ENCODE measurements at regions not wholly inside any gene's neighbourhood (a gene's known extent, or its start where the extent isn't known, plus 50 kb on each side); places are given as distances from the start of the nearest gene placed in this dataset.
A peak's percentile ranks its signal among the peaks of the same experiment; 100 is the strongest.

DNA sequence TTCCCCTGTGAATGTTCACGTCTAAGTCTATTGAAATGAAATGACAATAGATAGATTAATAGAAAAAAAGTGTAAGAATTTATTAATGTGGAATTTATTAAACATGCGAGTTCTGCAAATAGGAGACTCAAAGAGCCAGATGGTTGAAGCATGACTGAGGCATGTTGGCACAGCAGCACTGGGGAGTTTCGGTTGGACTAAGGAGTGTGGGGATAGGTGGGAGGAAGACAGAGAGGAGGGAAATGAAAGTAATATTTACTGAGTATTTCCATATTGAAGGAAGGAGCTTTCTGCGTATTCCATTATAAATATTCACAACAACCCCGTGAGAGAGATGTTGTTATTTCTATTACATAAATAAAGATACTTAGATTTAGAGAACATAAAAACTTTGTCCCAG, 79.5 kb upstream of the ZNF644 start:
- ATAC-seq, result no peak
- H3K27ac ChIP-seq (ENCODE audit: low read depth, low read length), result no peak overlapping the region

DNA sequence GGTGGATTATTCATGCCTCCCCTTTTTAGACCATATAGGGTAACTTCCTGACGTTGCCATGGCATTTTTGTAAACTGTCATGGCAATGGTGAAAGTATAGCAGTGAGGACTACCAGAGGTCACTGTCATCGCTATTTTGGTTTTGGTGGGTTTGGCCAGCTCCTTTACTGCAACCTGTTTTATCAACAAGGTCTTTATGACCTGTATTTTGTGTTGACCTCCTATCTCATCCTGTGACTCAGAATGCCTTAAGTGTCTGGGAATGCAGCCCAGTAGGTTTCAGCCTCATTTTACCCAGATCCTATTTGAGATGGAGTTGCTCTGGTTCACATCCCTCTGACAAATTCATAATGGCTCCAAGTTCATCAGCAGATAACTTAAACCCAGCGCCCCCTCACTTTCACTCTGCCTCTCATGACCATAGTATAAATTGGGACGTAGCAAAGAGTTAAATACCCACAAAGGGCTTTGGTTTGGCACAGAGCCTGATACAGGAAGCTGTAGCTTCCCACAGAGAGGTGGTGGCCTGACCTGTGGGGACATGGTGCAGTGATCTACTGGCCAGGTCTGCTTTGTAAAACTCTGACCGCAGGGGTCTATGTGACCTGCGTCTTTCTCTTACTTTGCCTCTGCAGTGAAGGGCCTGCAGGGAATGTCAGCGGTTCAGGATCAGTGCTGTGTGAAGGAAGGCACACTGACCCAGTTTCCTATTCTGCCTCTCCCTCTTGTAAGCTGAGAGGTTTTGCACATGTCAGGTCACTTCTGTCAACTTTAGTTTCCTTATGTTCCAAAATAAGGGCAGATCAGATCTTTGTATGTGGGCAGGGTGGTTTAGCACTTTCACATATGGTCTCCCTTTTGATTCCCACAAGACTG, 78.1 kb upstream of the ZNF644 start:
- no peak overlapping the region for H3K27ac ChIP-seq (ENCODE audit: low read depth, low read length)
- H3K27me3 ChIP-seq (ENCODE audit: insufficient read depth, low read length), result no peaks in the 10 kb centered on the region
- H3K9me3 ChIP-seq (ENCODE audit: control insufficient read depth in 1 of 2, insufficient read depth in 1 of 2, low read depth in 1 of 2, low read length in 2 of 2), result no peaks in the 10 kb centered on the region
- H3K4me1 ChIP-seq (ENCODE audit: control insufficient read depth in 1 of 2, insufficient read depth in 2 of 2, low read length in 2 of 2), result peaks cover 0 to 19% of the 10 kb centered on the region in 2 experiments; a peak in 3 of 4 replicates
- no peaks in the 10 kb centered on the region for H3K36me3 ChIP-seq (ENCODE audit: control insufficient read depth in 1 of 2, insufficient read depth in 2 of 2, low read length in 2 of 2)
- ATAC-seq (peak; percentile 44), DNase-seq (ENCODE audit: low read depth, low spot score) (no peak)
- no peak overlapping the region for H3K9ac ChIP-seq (ENCODE audit: low read length)
- intact Hi-C loops (cut with micrococcal nuclease), result no loop called here
- peak overlapping the region; percentile 35 for H3K4me2 ChIP-seq (ENCODE audit: low read length)
- H4K20me1 ChIP-seq (ENCODE audit: insufficient read depth), result no peaks in the 10 kb centered on the region
- ChIA-PET POLR2A (no interaction called here), CTCF (no interaction called here), RAD21 (ENCODE audit: low non-redundant PET in 1 of 2, low total read pairs in 2 of 2, uncharacterized antibody in 2 of 2, unreplicated experiment in 2 of 2) (no interaction called here)
- no peaks in the 10 kb centered on the region for H3K79me2 ChIP-seq (ENCODE audit: insufficient read depth, low read length)
- H3K9me2 ChIP-seq (ENCODE audit: insufficient read depth), result no peaks in the 10 kb centered on the region
- no peak overlapping the region for H2AFZ ChIP-seq (ENCODE audit: low read depth, low read length, poor library complexity, severe bottlenecking)
- no peak overlapping the region for H3K4me3 ChIP-seq (replicated peaks in 1 of 2; ENCODE audit: low read depth in 1 of 2, low read length in 2 of 2)
- no TSS peak for BruUV-seq (replicated peaks)
- no peak for TF ChIP-seq RAD21 (IDR thresholded peaks at IDR 0.05; ENCODE audit: low read depth)
- no peak for TF ChIP-seq SRF (IDR thresholded peaks at IDR 0.05; ENCODE audit: low read depth)
- TF ChIP-seq FOSL1 (IDR thresholded peaks at IDR 0.05; ENCODE audit: low read depth), result no peak
- TF ChIP-seq EZH2phosphoT487 (IDR thresholded peaks at IDR 0.05; ENCODE audit: borderline replicate concordance), result no peak
- TF ChIP-seq POLR2A (IDR thresholded peaks at IDR 0.05; ENCODE audit: borderline replicate concordance, extremely low read depth, insufficient read depth, insufficient read length), result no peak
- TF ChIP-seq ZNF274 (IDR thresholded peaks at IDR 0.05; ENCODE audit: low read depth, low read length), result no peak
- TF ChIP-seq, protein P1, sequence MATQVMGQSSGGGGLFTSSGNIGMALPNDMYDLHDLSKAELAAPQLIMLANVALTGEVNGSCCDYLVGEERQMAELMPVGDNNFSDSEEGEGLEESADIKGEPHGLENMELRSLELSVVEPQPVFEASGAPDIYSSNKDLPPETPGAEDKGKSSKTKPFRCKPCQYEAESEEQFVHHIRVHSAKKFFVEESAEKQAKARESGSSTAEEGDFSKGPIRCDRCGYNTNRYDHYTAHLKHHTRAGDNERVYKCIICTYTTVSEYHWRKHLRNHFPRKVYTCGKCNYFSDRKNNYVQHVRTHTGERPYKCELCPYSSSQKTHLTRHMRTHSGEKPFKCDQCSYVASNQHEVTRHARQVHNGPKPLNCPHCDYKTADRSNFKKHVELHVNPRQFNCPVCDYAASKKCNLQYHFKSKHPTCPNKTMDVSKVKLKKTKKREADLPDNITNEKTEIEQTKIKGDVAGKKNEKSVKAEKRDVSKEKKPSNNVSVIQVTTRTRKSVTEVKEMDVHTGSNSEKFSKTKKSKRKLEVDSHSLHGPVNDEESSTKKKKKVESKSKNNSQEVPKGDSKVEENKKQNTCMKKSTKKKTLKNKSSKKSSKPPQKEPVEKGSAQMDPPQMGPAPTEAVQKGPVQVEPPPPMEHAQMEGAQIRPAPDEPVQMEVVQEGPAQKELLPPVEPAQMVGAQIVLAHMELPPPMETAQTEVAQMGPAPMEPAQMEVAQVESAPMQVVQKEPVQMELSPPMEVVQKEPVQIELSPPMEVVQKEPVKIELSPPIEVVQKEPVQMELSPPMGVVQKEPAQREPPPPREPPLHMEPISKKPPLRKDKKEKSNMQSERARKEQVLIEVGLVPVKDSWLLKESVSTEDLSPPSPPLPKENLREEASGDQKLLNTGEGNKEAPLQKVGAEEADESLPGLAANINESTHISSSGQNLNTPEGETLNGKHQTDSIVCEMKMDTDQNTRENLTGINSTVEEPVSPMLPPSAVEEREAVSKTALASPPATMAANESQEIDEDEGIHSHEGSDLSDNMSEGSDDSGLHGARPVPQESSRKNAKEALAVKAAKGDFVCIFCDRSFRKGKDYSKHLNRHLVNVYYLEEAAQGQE (IDR thresholded peaks at IDR 0.05; ENCODE audit: low read depth), result no peak
- TF ChIP-seq, protein P2, sequence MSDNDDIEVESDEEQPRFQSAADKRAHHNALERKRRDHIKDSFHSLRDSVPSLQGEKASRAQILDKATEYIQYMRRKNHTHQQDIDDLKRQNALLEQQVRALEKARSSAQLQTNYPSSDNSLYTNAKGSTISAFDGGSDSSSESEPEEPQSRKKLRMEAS (IDR thresholded peaks at IDR 0.05), result no peak
- TF ChIP-seq CBX3 (IDR thresholded peaks at IDR 0.05; ENCODE audit: low read depth), result no peak
- TF ChIP-seq, protein P3, sequence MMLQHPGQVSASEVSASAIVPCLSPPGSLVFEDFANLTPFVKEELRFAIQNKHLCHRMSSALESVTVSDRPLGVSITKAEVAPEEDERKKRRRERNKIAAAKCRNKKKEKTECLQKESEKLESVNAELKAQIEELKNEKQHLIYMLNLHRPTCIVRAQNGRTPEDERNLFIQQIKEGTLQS (IDR thresholded peaks at IDR 0.05), result no peak
- no peak for TF ChIP-seq JUND (IDR thresholded peaks at IDR 0.05)
- no peak for TF ChIP-seq CEBPB (IDR thresholded peaks at IDR 0.05; ENCODE audit: low read depth)

More for the DNA sequence above, 79.5 kb upstream of the ZNF644 start:
- Histone ChIP-seq H3K9me2 (ENCODE audit: insufficient read depth) (no peaks in the 10 kb centered on the region), H3K4me3 (replicated peaks in 1 of 2; ENCODE audit: low read depth in 1 of 2, low read length in 2 of 2) (no peak overlapping the region), H3K27me3 (ENCODE audit: insufficient read depth, low read length) (no peaks in the 10 kb centered on the region), H4K20me1 (ENCODE audit: insufficient read depth) (no peaks in the 10 kb centered on the region), H3K4me1 (ENCODE audit: control insufficient read depth in 1 of 2, insufficient read depth in 2 of 2, low read length in 2 of 2) (peaks cover 0 to 19% of the 10 kb centered on the region in 2 experiments; a peak in 3 of 4 replicates), H2AFZ (ENCODE audit: low read depth, low read length, poor library complexity, severe bottlenecking) (no peak overlapping the region), H3K36me3 (ENCODE audit: control insufficient read depth in 1 of 2, insufficient read depth in 2 of 2, low read length in 2 of 2) (no peaks in the 10 kb centered on the region), H3K9me3 (ENCODE audit: control insufficient read depth in 1 of 2, insufficient read depth in 1 of 2, low read depth in 1 of 2, low read length in 2 of 2) (no peaks in the 10 kb centered on the region), H3K79me2 (ENCODE audit: insufficient read depth, low read length) (no peaks in the 10 kb centered on the region), H3K9ac (ENCODE audit: low read length) (no peak overlapping the region), H3K4me2 (ENCODE audit: low read length) (no peak overlapping the region)
- CTCF ChIA-PET, result no interaction called here
- POLR2A ChIA-PET, result no interaction called here
- DNase-seq (ENCODE audit: low read depth, low spot score), result no peak
- BruUV-seq (replicated peaks), result no TSS peak
- RAD21 ChIA-PET (ENCODE audit: low non-redundant PET in 1 of 2, low total read pairs in 2 of 2, uncharacterized antibody in 2 of 2, unreplicated experiment in 2 of 2), result no interaction called here
- TF ChIP-seq, protein P2 (IDR thresholded peaks at IDR 0.05), result no peak
- no peak for TF ChIP-seq YY1 (IDR thresholded peaks at IDR 0.05; ENCODE audit: extremely low read depth, insufficient replicate concordance, low read depth, low read length)
- TF ChIP-seq, protein P3 (IDR thresholded peaks at IDR 0.05), result no peak
- TF ChIP-seq TCF7L2 (IDR thresholded peaks at IDR 0.05; ENCODE audit: borderline replicate concordance, extremely low read depth, insufficient read depth, insufficient read length), result no peak
- no peak for TF ChIP-seq EGR1 (IDR thresholded peaks at IDR 0.05; ENCODE audit: low read depth)
- TF ChIP-seq SIN3A (IDR thresholded peaks at IDR 0.05; ENCODE audit: low read depth), result no peak
- no peak for TF ChIP-seq POLR2A (IDR thresholded peaks at IDR 0.05; ENCODE audit: borderline replicate concordance, extremely low read depth, insufficient read depth, insufficient read length)
- TF ChIP-seq CEBPB (IDR thresholded peaks at IDR 0.05; ENCODE audit: low read depth), result no peak
- no peak for TF ChIP-seq ELF1 (IDR thresholded peaks at IDR 0.05; ENCODE audit: borderline replicate concordance, low read depth)
- TF ChIP-seq RAD21 (IDR thresholded peaks at IDR 0.05; ENCODE audit: low read depth), result no peak
- TF ChIP-seq SP1 (IDR thresholded peaks at IDR 0.05; ENCODE audit: low read depth), result no peak
- intact Hi-C loops (cut with micrococcal nuclease), result no loop called here
